SJCRH30 (cell line): ENCODE measurements at regions not wholly inside any gene's neighbourhood (a gene's known extent, or its start where the extent isn't known, plus 50 kb on each side); places are given as distances from the start of the nearest gene placed in this dataset.
A peak's percentile ranks its signal among the peaks of the same experiment; 100 is the strongest.

Source experiments
- DNase-seq, 2 experiments: peaks; one replicate each; pipeline ENCODE4 v3.0.0-alpha.2; 2015 to 2020
- H3K27ac ChIP-seq: fragments of 250-450 bp; sonication (Bioruptor Pico); 2 replicates; pipeline ENCODE4 v1.5.1; 2020; ENCODE audit warnings: mild to moderate bottlenecking, moderate library complexity
- H3K27me3 ChIP-seq: fragments of 250-450 bp; sonication (Bioruptor Pico); 2 replicates; pipeline ENCODE4 v1.5.1; 2020; ENCODE audit warnings: mild to moderate bottlenecking, moderate library complexity
- H3K36me3 ChIP-seq: fragments of 250-450 bp; sonication (Bioruptor Pico); 2 replicates; pipeline ENCODE4 v1.5.1; 2020; ENCODE audit warnings: mild to moderate bottlenecking, moderate library complexity
- H3K4me1 ChIP-seq: fragments of 250-450 bp; sonication (Bioruptor Pico); 2 replicates; pipeline ENCODE4 v1.5.1; 2020; ENCODE audit warnings: mild to moderate bottlenecking, moderate library complexity
- H3K4me3 ChIP-seq: fragments of 250-450 bp; sonication (Bioruptor Pico); 2 replicates; pipeline ENCODE4 v1.5.1; 2020; ENCODE audit warnings: mild to moderate bottlenecking, moderate library complexity
- H3K9me3 ChIP-seq: fragments of 250-450 bp; sonication (Bioruptor Pico); replicated peaks from 2 replicates; pipeline ENCODE4 v1.5.1; 2020; ENCODE audit warnings: mild to moderate bottlenecking, moderate library complexity

DNA sequence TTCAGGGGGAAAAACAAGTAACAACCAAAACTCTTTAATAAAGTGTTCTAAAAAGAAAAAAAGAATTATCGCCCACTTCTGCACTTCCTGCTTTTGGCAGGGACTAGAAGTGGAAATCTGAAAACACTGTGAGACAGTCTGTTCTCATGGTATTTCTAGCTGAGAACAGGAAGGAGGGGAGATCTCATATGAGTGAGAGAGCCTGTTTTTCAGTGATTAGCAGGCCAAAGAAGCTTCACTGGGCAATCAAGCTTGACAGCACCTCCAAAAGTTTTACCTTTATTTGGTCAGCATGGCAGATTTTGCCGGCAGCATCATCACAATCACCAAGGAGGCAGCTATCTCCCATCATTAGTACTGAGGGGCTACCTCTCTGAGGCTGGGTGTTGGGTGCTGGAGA is 79.5 kb upstream of the ATXN1 start:
- Histone ChIP-seq H3K27me3 (no peaks in the 10 kb centered on the region), H3K4me3 (no peak overlapping the region), H3K36me3 (no peaks in the 10 kb centered on the region), H3K4me1 (no peaks in the 10 kb centered on the region), H3K27ac (no peak overlapping the region), H3K9me3 (no peaks in the 10 kb centered on the region)
- DNase-seq = no peak

GRCh38 chr6:16840291-16840690 is 79.0 kb upstream of the ATXN1 start:
- Histone ChIP-seq H3K9me3 (no peaks in the 10 kb centered on the region), H3K4me1 (no peaks in the 10 kb centered on the region), H3K4me3 (no peak overlapping the region), H3K27me3 (no peaks in the 10 kb centered on the region), H3K36me3 (no peaks in the 10 kb centered on the region), H3K27ac (no peak overlapping the region)
- no peak for DNase-seq

GRCh38 chr6:16839631-16840179 is 78.4 kb upstream of the ATXN1 start:
- Histone ChIP-seq H3K4me1 (no peaks in the 10 kb centered on the region), H3K4me3 (no peak overlapping the region), H3K9me3 (no peaks in the 10 kb centered on the region), H3K36me3 (no peaks in the 10 kb centered on the region), H3K27me3 (no peaks in the 10 kb centered on the region), H3K27ac (no peak overlapping the region)
- no peak for DNase-seq

GRCh38 chr6:16837217-16837972 is 76.1 kb upstream of the ATXN1 start:
- Histone ChIP-seq H3K9me3 (no peaks in the 10 kb centered on the region), H3K4me1 (no peaks in the 10 kb centered on the region), H3K36me3 (no peaks in the 10 kb centered on the region), H3K27ac (no peak overlapping the region), H3K4me3 (no peak overlapping the region), H3K27me3 (no peaks in the 10 kb centered on the region)
- DNase-seq = no peak

DNA sequence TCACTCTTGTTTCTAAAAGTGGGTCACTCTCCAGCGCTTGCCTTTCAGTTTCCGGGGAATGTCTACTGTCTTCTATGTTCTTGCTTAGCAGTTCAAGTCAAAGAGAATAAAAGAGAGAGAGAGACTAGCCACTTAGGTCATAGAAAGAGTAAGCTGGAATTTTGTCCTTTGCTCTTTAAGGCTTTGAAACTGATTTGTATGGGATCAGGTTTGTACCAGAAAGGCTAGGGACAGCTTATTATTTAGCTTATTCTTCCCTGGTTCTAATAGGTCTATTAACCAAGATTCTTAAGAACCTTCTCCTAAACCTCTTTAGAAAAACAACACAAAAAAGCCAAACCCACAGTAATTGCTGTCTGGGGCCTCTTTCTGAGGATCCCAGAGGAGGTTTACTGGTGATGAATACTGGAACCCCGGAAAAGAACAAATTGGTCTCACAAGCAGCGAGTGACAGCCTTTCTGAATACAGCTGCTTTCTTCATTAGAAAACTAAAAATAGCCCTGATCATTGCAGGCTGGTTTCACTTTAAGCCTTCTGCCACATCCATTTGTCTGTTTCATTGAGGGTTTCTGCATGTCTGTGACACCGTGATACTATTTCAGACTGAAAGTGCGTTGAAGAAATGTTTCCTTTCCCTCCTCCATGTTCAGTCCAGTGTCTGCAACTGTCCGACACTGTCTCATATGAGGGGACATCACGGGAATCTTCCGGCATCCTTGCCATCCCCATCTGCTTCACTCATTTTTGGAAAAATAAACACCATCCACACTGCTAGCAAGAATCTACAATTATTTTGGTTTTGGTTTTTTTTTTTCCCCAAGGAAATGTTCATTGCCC is 75.1 kb upstream of the ATXN1 start:
- no peaks in the 10 kb centered on the region for H3K36me3 ChIP-seq
- H3K4me3 ChIP-seq = peak overlapping the region; percentile 41
- H3K4me1 ChIP-seq = no peaks in the 10 kb centered on the region
- DNase-seq = peak in 1 of 2 experiments; percentile 20
- no peaks in the 10 kb centered on the region for H3K9me3 ChIP-seq
- no peak overlapping the region; the same call in 1 of the 2 replicates for H3K27ac ChIP-seq
- no peaks in the 10 kb centered on the region for H3K27me3 ChIP-seq

GRCh38 chr6:16834242-16834641 is 73.0 kb upstream of the ATXN1 start:
- no peaks in the 10 kb centered on the region for H3K27me3 ChIP-seq
- no peaks in the 10 kb centered on the region for H3K4me1 ChIP-seq
- no peaks in the 10 kb centered on the region for H3K36me3 ChIP-seq
- H3K4me3 ChIP-seq = no peak overlapping the region
- no peaks in the 10 kb centered on the region for H3K9me3 ChIP-seq
- no peak for DNase-seq
- H3K27ac ChIP-seq = no peak overlapping the region

DNA sequence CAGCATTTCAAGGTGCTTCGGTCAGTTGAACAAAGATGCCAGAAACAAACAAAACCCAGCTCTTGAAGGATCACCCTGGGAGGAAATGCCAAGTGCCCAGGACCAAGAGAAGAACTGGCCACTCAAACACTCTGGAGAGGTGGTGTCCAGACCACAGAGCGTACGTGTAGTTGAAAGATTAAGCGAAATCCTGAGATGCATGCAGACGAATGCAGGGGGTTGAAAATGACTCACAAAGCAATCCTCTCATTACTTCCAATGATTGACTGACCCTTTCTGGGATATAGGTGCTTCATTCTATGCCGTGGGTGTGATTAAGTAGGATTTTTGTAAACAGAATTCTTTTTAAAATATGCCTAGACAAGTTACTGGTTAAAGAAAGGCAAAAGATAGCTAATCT is 71.5 kb upstream of the ATXN1 start:
- H3K27ac ChIP-seq = no peak overlapping the region
- H3K27me3 ChIP-seq = no peaks in the 10 kb centered on the region
- H3K36me3 ChIP-seq = no peaks in the 10 kb centered on the region
- DNase-seq = no peak
- H3K4me1 ChIP-seq = no peaks in the 10 kb centered on the region
- no peak overlapping the region for H3K4me3 ChIP-seq
- H3K9me3 ChIP-seq = no peaks in the 10 kb centered on the region

GRCh38 chr6:16832043-16832567 is 70.8 kb upstream of the ATXN1 start:
- DNase-seq = no peak
- H3K27ac ChIP-seq = no peak overlapping the region
- no peaks in the 10 kb centered on the region for H3K4me1 ChIP-seq
- no peaks in the 10 kb centered on the region for H3K36me3 ChIP-seq
- no peaks in the 10 kb centered on the region for H3K27me3 ChIP-seq
- no peaks in the 10 kb centered on the region for H3K9me3 ChIP-seq
- H3K4me3 ChIP-seq = no peak overlapping the region

DNA sequence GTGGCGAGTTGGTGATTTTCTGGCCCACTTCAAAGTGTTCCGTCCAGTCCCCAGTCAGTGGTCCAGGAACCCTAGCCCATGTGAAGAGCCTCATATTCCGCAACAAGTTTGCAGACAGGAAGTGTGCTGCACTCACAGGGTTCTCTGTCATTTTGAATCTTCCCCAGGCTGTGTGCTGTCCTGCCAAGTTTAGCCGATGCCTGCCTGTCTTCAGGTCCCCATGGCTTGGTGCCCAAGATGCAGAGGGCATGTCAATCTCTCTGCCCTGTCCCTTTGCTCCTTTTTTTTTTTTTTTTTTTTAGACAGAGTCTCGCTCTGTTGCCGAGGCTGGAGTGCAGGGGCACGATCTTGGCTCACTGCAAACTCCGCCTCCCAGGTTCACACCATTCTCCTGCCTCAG is 69.9 kb upstream of the ATXN1 start:
- Histone ChIP-seq H3K9me3 (no peaks in the 10 kb centered on the region), H3K27ac (no peak overlapping the region), H3K27me3 (no peaks in the 10 kb centered on the region), H3K36me3 (no peaks in the 10 kb centered on the region), H3K4me1 (no peaks in the 10 kb centered on the region), H3K4me3 (no peak overlapping the region)
- DNase-seq = no peak

DNA sequence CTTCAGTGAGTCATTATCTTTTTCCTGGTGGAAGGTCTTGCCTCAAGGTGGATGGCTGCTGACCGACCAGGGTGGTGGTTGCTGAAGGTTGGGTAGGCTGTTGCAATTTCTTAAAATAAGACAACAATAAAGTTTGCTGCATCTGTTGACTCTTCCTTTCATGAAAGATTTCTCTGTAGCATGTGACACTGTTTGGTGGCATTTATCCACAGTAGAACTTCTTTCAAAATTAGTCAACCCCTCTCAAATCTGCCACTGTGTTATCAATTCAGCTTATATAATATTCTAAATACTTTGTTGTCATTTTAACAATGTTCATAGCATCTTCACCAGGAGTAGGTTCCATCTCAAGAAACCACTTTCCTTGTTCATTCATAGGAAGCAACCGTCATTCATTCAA is 66.8 kb upstream of the ATXN1 start:
- no peaks in the 10 kb centered on the region for H3K4me1 ChIP-seq

DNA sequence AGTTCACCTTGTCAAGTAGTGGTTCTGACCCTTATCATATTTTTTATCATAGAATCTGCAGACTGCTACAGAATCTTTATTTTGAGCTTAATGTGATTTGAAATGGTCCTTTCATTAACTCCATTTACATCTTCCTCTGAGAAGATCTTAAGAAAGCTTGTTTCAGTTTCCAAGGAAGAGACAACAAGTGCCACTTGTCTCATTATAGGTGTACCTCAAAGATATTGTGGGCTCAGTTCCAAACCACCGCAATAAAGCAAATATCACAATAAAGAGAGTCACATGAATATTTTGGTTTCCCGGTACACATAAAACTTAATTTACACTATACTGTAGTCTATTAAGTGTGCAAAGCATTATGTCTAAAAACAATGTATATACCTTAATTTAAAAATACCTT is 66.4 kb upstream of the ATXN1 start:
- no peak for DNase-seq
- Histone ChIP-seq H3K4me1 (no peaks in the 10 kb centered on the region), H3K4me3 (no peak overlapping the region), H3K9me3 (no peaks in the 10 kb centered on the region), H3K27me3 (no peaks in the 10 kb centered on the region), H3K36me3 (no peaks in the 10 kb centered on the region), H3K27ac (no peak overlapping the region)

More for the DNA sequence above, 66.8 kb upstream of the ATXN1 start:
- Histone ChIP-seq H3K27ac (no peak overlapping the region), H3K9me3 (no peaks in the 10 kb centered on the region), H3K36me3 (no peaks in the 10 kb centered on the region), H3K27me3 (no peaks in the 10 kb centered on the region), H3K4me3 (no peak overlapping the region)
- no peak for DNase-seq

DNA sequence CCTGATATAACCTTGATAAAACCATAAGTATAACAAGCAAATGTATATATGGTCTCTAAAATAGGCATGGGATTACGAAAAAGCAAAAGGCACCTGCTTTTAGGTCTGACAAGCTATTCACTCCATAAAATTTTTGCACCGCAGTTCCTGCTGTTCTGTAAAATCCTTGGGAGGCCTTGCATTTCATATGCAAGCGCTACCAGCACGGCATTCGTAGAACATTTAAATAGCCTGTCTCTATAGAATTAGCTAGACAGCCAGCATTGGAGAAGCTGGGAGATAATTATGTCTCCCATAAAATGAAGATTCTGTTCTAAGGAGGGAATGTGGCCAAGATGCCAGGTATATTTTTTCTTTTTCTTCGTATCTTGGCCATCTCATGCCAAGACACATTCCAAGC is 64.5 kb upstream of the ATXN1 start:
- Histone ChIP-seq H3K27ac (no peak overlapping the region), H3K4me3 (no peak overlapping the region), H3K36me3 (no peaks in the 10 kb centered on the region), H3K27me3 (no peaks in the 10 kb centered on the region), H3K4me1 (no peaks in the 10 kb centered on the region), H3K9me3 (no peaks in the 10 kb centered on the region)
- DNase-seq = no peak

GRCh38 chr6:16824845-16825685 is 63.8 kb upstream of the ATXN1 start:
- no peak for DNase-seq
- H3K27ac ChIP-seq = no peak overlapping the region
- H3K36me3 ChIP-seq = no peaks in the 10 kb centered on the region
- H3K4me3 ChIP-seq = no peak overlapping the region
- H3K4me1 ChIP-seq = no peaks in the 10 kb centered on the region
- no peaks in the 10 kb centered on the region for H3K27me3 ChIP-seq
- H3K9me3 ChIP-seq = no peaks in the 10 kb centered on the region

DNA sequence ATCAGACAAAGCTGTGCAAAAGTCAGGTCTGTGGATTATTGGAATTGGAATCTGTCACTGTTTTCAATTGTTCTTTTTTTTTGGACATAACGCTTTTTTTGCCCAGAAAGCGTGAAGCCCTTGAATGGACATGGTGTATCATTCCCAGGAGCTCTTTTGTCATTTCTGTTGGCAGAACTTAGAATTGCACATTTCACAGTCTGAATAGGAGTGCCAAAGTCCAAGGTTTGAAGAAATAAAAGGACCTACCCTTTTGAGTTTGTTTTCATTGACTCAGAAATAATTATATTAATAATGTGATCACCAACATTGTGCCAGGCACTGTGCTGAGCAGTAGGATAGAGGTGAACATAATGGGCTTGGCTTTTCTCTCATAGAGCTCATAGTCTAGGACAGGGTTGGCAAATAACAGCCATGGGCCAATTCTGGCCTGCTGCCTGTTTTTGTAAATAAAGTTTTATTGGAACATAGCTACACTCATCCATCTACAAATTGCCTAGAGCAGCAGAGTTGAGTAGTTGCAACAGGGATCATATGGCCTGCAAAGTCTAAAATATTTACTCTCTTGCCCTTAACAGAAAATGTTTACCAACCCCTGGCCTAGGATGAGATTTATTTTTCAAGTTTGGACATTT is 62.6 kb upstream of the ATXN1 start:
- no peak overlapping the region for H3K27ac ChIP-seq
- H3K36me3 ChIP-seq = no peaks in the 10 kb centered on the region
- DNase-seq = no peak
- no peak overlapping the region for H3K4me3 ChIP-seq
- no peaks in the 10 kb centered on the region for H3K27me3 ChIP-seq
- H3K9me3 ChIP-seq = no peaks in the 10 kb centered on the region
- H3K4me1 ChIP-seq = no peaks in the 10 kb centered on the region
